HEK293 (cell line): ENCODE measurements at regions not wholly inside any gene's neighbourhood (a gene's known extent, or its start where the extent isn't known, plus 50 kb on each side); places are given as distances from the start of the nearest gene placed in this dataset.

Experiments used
- CTCF ChIA-PET: fragments of 350-600 bp; formaldehyde crosslinking; extraction: SDS; loops from one replicate; lab custom pipeline; 2021; ENCODE audit warnings: antibody characterized with exemption; lab: Yijun Ruan, JAX
- POLR2A ChIA-PET: fragments of 300-600 bp; formaldehyde crosslinking; extraction: SDS; loops from one replicate; lab custom pipeline; 2020; ENCODE audit warnings: antibody characterized with exemption, inconsistent platforms; lab: Yijun Ruan, JAX
- H3K27ac ChIP-seq: fragments of 200-500 bp; sonication (Bioruptor generic); 2 replicates; pipeline ENCODE4 v1.5.1; 2014; ENCODE audit warnings: low read depth, low read length, control low read depth, inconsistent platforms; ENCODE audit errors: extremely low read depth
- H3K36me3 ChIP-seq, 2 experiments: fragments of 200-500 bp in 1 of 2; sonication (Bioruptor generic) in 1 of 2; 1 replicate in 1 of 2; 2 replicates in 1 of 2; pipeline ENCODE4 v1.5.1; 2014 to 2017; ENCODE audit warnings: inconsistent platforms in 2 of 2, low read length in 2 of 2; ENCODE audit not compliant: control insufficient read depth in 2 of 2, insufficient read depth in 1 of 2
- H3K4me1 ChIP-seq: fragments of 200-500 bp; sonication (Bioruptor generic); 2 replicates; pipeline ENCODE4 v1.5.1; 2014; ENCODE audit warnings: mild to moderate bottlenecking, low read length, inconsistent platforms; ENCODE audit not compliant: control insufficient read depth, insufficient read depth
- H3K4me3 ChIP-seq: 2 replicates; pipeline ENCODE4 v1.5.1; 2011; ENCODE audit warnings: low read depth, mild to moderate bottlenecking, control low read depth, low read length, moderate library complexity
- H3K9me3 ChIP-seq: fragments of 200-500 bp; sonication (Bioruptor generic); 2 replicates; pipeline ENCODE4 v1.5.1; 2014; ENCODE audit warnings: low read depth, low read length, inconsistent platforms; ENCODE audit not compliant: control insufficient read depth, insufficient read depth
- GFI1B ChIP-seq: fragments of 450-650 bp; formaldehyde crosslinking; IDR thresholded peaks from 2 replicates; pipeline ENCODE4 v1.5.1; 2016; ENCODE audit warnings: missing biosample characterization, missing genetic modification characterization
- HOXA7 ChIP-seq: sonication (generic); formaldehyde crosslinking; IDR thresholded peaks from 2 replicates; pipeline ENCODE4 v1.8.1; 2022; ENCODE audit warnings: missing genetic modification reagents, borderline replicate concordance
- KLF10 ChIP-seq: fragments of 450-650 bp; IDR thresholded peaks from 2 replicates; pipeline ENCODE4 v1.5.1; 2018; ENCODE audit warnings: missing biosample characterization, mild to moderate bottlenecking, missing genetic modification characterization
- PRDM1 ChIP-seq: fragments of 450-650 bp; formaldehyde crosslinking; IDR thresholded peaks from 2 replicates; pipeline ENCODE4; 2016; ENCODE audit warnings: missing biosample characterization, missing genetic modification characterization
- PRDM2 ChIP-seq: fragments of 450-650 bp; formaldehyde crosslinking; IDR thresholded peaks from 2 replicates; pipeline ENCODE4 v1.5.1; 2016; ENCODE audit warnings: missing biosample characterization, missing genetic modification characterization, borderline replicate concordance
- WT1 ChIP-seq: fragments of 450-650 bp; formaldehyde crosslinking; IDR thresholded peaks from 2 replicates; pipeline ENCODE4 v1.5.1; 2016; ENCODE audit warnings: missing biosample characterization, missing genetic modification characterization
- ZFP69B ChIP-seq: fragments of 450-650 bp; formaldehyde crosslinking; IDR thresholded peaks from 2 replicates; pipeline ENCODE4 v1.5.1; 2016; ENCODE audit warnings: missing biosample characterization, missing genetic modification characterization
- ZIC2 ChIP-seq: fragments of 450-650 bp; formaldehyde crosslinking; IDR thresholded peaks from 2 replicates; pipeline ENCODE4 v1.5.1; 2016; ENCODE audit warnings: missing biosample characterization, missing genetic modification characterization
- ZNF10 ChIP-seq: fragments of 450-650 bp; formaldehyde crosslinking; IDR thresholded peaks from 2 replicates; pipeline ENCODE4 v1.5.1; 2017; ENCODE audit warnings: missing biosample characterization, missing genetic modification characterization
- ZNF112 ChIP-seq: fragments of 450-650 bp; formaldehyde crosslinking; IDR thresholded peaks from 2 replicates; pipeline ENCODE4 v1.5.0; 2017; ENCODE audit warnings: missing biosample characterization, missing genetic modification characterization
- ZNF157 ChIP-seq: fragments of 450-650 bp; formaldehyde crosslinking; IDR thresholded peaks from 2 replicates; pipeline ENCODE4 v1.5.1; 2016; ENCODE audit warnings: missing biosample characterization, missing genetic modification characterization
- ZNF174 ChIP-seq: fragments of 450-650 bp; formaldehyde crosslinking; IDR thresholded peaks from 2 replicates; pipeline ENCODE4 v1.5.0; 2017; ENCODE audit warnings: missing biosample characterization, mild to moderate bottlenecking, missing genetic modification characterization
- ZNF223 ChIP-seq: fragments of 450-650 bp; formaldehyde crosslinking; IDR thresholded peaks from 2 replicates; pipeline ENCODE4 v1.5.1; 2016; ENCODE audit warnings: missing biosample characterization, missing genetic modification characterization
- ZNF292 ChIP-seq: fragments of 450-650 bp; formaldehyde crosslinking; IDR thresholded peaks from 2 replicates; pipeline ENCODE4 v1.5.1; 2016; ENCODE audit warnings: low read depth, missing biosample characterization, missing genetic modification characterization, borderline replicate concordance
- ZNF324 ChIP-seq: fragments of 450-650 bp; formaldehyde crosslinking; IDR thresholded peaks from 2 replicates; pipeline ENCODE4 v1.5.1; 2016; ENCODE audit warnings: missing biosample characterization, missing genetic modification characterization
- ZNF350 ChIP-seq: fragments of 450-650 bp; formaldehyde crosslinking; IDR thresholded peaks from 2 replicates; pipeline ENCODE4 v1.5.0; 2017; ENCODE audit warnings: missing biosample characterization, mild to moderate bottlenecking, missing genetic modification characterization
- ZNF366 ChIP-seq: fragments of 450-650 bp; formaldehyde crosslinking; conservative IDR thresholded peaks from 2 replicates; pipeline ENCODE4 v1.5.1; 2016; ENCODE audit warnings: missing biosample characterization, missing genetic modification characterization
- ZNF404 ChIP-seq: fragments of 450-650 bp; formaldehyde crosslinking; IDR thresholded peaks from 2 replicates; pipeline ENCODE4 v1.5.1; 2017; ENCODE audit warnings: missing biosample characterization, missing genetic modification characterization
- ZNF501 ChIP-seq: fragments of 450-650 bp; formaldehyde crosslinking; IDR thresholded peaks from 2 replicates; pipeline ENCODE4 v1.5.1; 2016; ENCODE audit warnings: missing biosample characterization, missing genetic modification characterization
- ZNF561 ChIP-seq: fragments of 450-650 bp; IDR thresholded peaks from 2 replicates; pipeline ENCODE4 v1.5.1; 2018; ENCODE audit warnings: missing biosample characterization, missing genetic modification characterization, borderline replicate concordance
- ZNF571 ChIP-seq: fragments of 450-650 bp; formaldehyde crosslinking; IDR thresholded peaks from 2 replicates; pipeline ENCODE4 v1.5.0; 2017; ENCODE audit warnings: missing biosample characterization, missing genetic modification characterization
- ZNF660 ChIP-seq: fragments of 450-650 bp; IDR thresholded peaks from 2 replicates; pipeline ENCODE4 v1.5.1; 2018; ENCODE audit warnings: missing biosample characterization, mild to moderate bottlenecking, missing genetic modification characterization
- TF ChIP-seq, protein P1 (sequence below): fragments of 450-650 bp; formaldehyde crosslinking; IDR thresholded peaks from 2 replicates; pipeline ENCODE4 v1.5.1; 2017; ENCODE audit warnings: missing biosample characterization, mild to moderate bottlenecking, missing genetic modification characterization, moderate library complexity
- TF ChIP-seq, protein P2 (sequence below): fragments of 450-650 bp; formaldehyde crosslinking; IDR thresholded peaks from 2 replicates; pipeline ENCODE4 v1.5.1; 2017; ENCODE audit warnings: missing biosample characterization, missing genetic modification characterization

- H3K36me3 ChIP-seq, result no peaks in the 10 kb centered on the region
- ChIA-PET CTCF (interaction anchor here (0.6 to 1.1 kb wide), 4 partner anchors 278 to 858 kb away, joined by 3 read pairs; no protein-coding TSS in a partner anchor), POLR2A (no interaction called here)
- no peak overlapping the region for H3K27ac ChIP-seq
- no peak overlapping the region for H3K4me3 ChIP-seq
- H3K9me3 ChIP-seq, result no peaks in the 10 kb centered on the region
- H3K4me1 ChIP-seq, result no peaks in the 10 kb centered on the region
- TF ChIP-seq ZNF112 (tag by site-specific recombination), result no peak
- no peak for TF ChIP-seq PRDM2 (tag by site-specific recombination)
- TF ChIP-seq HOXA7, result no peak
- no peak for TF ChIP-seq ZNF561 (tag by site-specific recombination)
- no peak for TF ChIP-seq WT1 (tag by site-specific recombination)
- no peak for TF ChIP-seq ZNF292 (tag by site-specific recombination)
- TF ChIP-seq ZNF366, result no peak
- no peak for TF ChIP-seq ZIC2 (tag by site-specific recombination)
- TF ChIP-seq ZNF174, result no peak
- TF ChIP-seq ZNF350, result no peak
- no peak for TF ChIP-seq ZNF157
- TF ChIP-seq ZNF404 (tag by site-specific recombination), result no peak
- TF ChIP-seq ZNF10, result no peak
- TF ChIP-seq, protein P1, sequence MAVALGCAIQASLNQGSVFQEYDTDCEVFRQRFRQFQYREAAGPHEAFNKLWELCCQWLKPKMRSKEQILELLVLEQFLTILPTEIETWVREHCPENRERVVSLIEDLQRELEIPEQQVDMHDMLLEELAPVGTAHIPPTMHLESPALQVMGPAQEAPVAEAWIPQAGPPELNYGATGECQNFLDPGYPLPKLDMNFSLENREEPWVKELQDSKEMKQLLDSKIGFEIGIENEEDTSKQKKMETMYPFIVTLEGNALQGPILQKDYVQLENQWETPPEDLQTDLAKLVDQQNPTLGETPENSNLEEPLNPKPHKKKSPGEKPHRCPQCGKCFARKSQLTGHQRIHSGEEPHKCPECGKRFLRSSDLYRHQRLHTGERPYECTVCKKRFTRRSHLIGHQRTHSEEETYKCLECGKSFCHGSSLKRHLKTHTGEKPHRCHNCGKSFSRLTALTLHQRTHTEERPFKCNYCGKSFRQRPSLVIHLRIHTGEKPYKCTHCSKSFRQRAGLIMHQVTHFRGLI (tag by site-specific recombination), result no peak
- no peak for TF ChIP-seq ZNF223 (tag by site-specific recombination)
- no peak for TF ChIP-seq ZNF660
These were observed 536.9 kb downstream of the ZIC1 start for GRCh38 chr3:147945968-147946519.

DNA sequence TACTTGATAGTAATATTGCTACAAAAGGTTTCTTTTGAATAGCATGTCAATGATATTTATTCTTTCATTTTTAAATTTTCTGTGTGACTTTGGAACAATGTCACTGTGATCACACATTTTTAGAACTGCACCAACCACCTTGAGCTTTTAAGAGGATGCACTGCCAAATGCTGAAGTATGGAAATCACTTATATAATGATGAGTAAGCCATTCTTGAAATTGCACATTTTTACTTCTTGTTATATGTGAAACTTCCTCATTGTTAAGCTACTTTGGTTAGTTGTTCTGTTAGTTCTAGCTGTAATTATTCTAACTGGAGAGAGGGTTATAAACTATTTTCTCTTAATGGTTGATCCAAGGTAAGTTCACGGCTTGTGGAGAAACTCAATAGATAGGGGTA lies 547.5 kb downstream of the ZIC1 start:
- Histone ChIP-seq H3K4me1 (no peaks in the 10 kb centered on the region), H3K4me3 (no peak overlapping the region), H3K27ac (no peak overlapping the region), H3K36me3 (no peaks in the 10 kb centered on the region), H3K9me3 (no peaks in the 10 kb centered on the region)
- POLR2A ChIA-PET, result no interaction called here
- TF ChIP-seq GFI1B, result no peak
- CTCF ChIA-PET, result no interaction called here

GRCh38 chr3:147958754-147959153 lies 549.6 kb downstream of the ZIC1 start:
- Histone ChIP-seq H3K36me3 (no peaks in the 10 kb centered on the region), H3K9me3 (no peaks in the 10 kb centered on the region), H3K4me3 (no peak overlapping the region), H3K27ac (no peak overlapping the region), H3K4me1 (no peaks in the 10 kb centered on the region)
- POLR2A ChIA-PET, result no interaction called here
- CTCF ChIA-PET, result no interaction called here
- TF ChIP-seq ZFP69B (tag by site-specific recombination) (no peak), HOXA7 (no peak), ZNF324 (tag by site-specific recombination) (no peak), KLF10 (tag by site-specific recombination) (no peak), PRDM1 (tag by site-specific recombination) (no peak), ZNF501 (tag by site-specific recombination) (no peak), ZNF571 (no peak)
- TF ChIP-seq, protein P2, sequence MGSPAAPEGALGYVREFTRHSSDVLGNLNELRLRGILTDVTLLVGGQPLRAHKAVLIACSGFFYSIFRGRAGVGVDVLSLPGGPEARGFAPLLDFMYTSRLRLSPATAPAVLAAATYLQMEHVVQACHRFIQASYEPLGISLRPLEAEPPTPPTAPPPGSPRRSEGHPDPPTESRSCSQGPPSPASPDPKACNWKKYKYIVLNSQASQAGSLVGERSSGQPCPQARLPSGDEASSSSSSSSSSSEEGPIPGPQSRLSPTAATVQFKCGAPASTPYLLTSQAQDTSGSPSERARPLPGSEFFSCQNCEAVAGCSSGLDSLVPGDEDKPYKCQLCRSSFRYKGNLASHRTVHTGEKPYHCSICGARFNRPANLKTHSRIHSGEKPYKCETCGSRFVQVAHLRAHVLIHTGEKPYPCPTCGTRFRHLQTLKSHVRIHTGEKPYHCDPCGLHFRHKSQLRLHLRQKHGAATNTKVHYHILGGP (tag by site-specific recombination), result no peak
